ENCODE measurements at regions not wholly inside any gene's neighbourhood (a gene's known extent, or its start where the extent isn't known, plus 50 kb on each side); places are given as distances from the start of the nearest gene placed in this dataset.
"Not testable (repeated sequence)": the region's sequence is repeated elsewhere in the genome, so short reads cannot be mapped to it uniquely, and the experiment has no call there.

- no peak overlapping the region for H3K4me3 ChIP-seq (ENCODE audit: low read length in 2 of 2)
- H3K4me1 Mint-ChIP-seq = peaks cover 42 to 89% (median 65%) of the 10 kb centered on the region in 4 donors
- H3K36me3 ChIP-seq (ENCODE audit: insufficient read depth, low read length) = no peaks in the 10 kb centered on the region
- DNase-seq = no peak
- intact Hi-C loops (cut with micrococcal nuclease) = loop anchor here (10.0 kb wide), 1 partner anchor 735 kb away; the partner anchor contains the start of genes KATNAL2 and PIAS2
- peak overlapping the region in 3 of 8 donors; percentile 41 to 71 (median 42) for H3K4me3 Mint-ChIP-seq
- no peaks in the 10 kb centered on the region for H3K9me3 ChIP-seq (ENCODE audit: control insufficient read depth in 1 of 2, low read length in 2 of 2)
- H3K27ac Mint-ChIP-seq = peak overlapping the region in 2 of 7 donors; percentile 61 to 79
- H3K9me3 Mint-ChIP-seq = peaks cover 0 to 3% (median 0%) of the 10 kb centered on the region in 8 donors
- H3K4me1 ChIP-seq (ENCODE audit: insufficient read depth, low read length) = peaks cover 91% of the 10 kb centered on the region
- H3K27me3 ChIP-seq (ENCODE audit: insufficient read depth, low read length) = no peaks in the 10 kb centered on the region
- POLR2A ChIA-PET (ENCODE audit: partially characterized antibody) = no interaction called here
- H3K27me3 Mint-ChIP-seq = no peaks in the 10 kb centered on the region
- CTCF ChIA-PET (ENCODE audit: partially characterized antibody) = no interaction called here
- peaks cover 3 to 18% of the 10 kb centered on the region in 2 donors for H3K36me3 Mint-ChIP-seq
- H3K27ac ChIP-seq (ENCODE audit: low read depth, low read length) = no peak overlapping the region
Observed at GRCh38 chr18:46179306-46179705, 75.1 kb downstream of the HAUS1 start.

DNA sequence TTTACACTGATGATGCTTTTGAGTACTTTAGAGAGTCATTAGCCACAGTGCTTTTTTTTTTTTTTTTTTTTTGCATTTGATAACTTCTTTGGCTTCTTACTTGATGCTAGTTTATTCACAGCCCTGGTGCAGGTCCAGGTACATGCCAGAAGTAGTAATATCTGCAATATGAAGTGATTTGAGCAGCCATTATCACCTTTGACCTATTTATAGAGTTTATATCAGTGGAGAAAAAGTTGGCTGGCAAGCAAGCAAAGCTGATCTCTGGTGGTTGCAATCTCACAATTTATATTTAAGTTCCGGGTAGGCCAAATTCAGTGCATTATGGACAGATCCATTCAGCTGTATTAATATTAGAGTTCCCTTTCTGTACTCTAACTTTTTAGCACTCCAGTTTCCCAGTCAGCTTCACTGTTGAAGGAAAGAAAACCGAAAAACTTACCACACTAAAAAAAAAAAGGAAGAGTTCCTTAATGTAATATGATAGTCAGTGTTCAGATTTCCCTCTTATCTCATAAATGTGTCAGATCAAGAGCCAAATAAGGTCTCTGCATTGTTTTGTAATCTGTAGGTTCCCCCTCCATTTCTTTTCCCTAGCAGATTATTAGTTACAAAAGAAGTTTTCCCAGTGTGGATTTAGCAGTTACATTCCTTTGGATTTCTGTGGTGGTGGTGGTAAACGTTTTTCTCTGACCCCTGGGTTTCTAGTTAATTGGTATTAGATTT, 78.6 kb downstream of the HAUS1 start:
- peaks cover 4 to 15% of the 10 kb centered on the region in 2 donors for H3K36me3 Mint-ChIP-seq
- peaks cover 0 to 3% (median 0%) of the 10 kb centered on the region in 8 donors for H3K9me3 Mint-ChIP-seq
- ChIA-PET CTCF (ENCODE audit: partially characterized antibody) (interaction anchor here (0.7 to 4.8 kb wide), 10 partner anchors 9 to 502 kb away, joined by 3 to 44 read pairs (median 4); a partner anchor contains a TSS), POLR2A (ENCODE audit: partially characterized antibody) (interaction anchor here (0.6 to 1.6 kb wide), 3 partner anchors 9 to 246 kb away, joined by 3 to 4 read pairs (median 4); a partner anchor contains a TSS)
- no peaks in the 10 kb centered on the region for H3K27me3 Mint-ChIP-seq
- peaks cover 42 to 77% (median 60%) of the 10 kb centered on the region in 4 donors for H3K4me1 Mint-ChIP-seq
- H3K27ac Mint-ChIP-seq = peak overlapping the region; percentile 23 to 73 (median 55)
- Histone ChIP-seq H3K9me3 (ENCODE audit: control insufficient read depth in 1 of 2, low read length in 2 of 2) (no peaks in the 10 kb centered on the region), H3K4me3 (ENCODE audit: low read length in 2 of 2) (no peak overlapping the region), H3K36me3 (ENCODE audit: insufficient read depth, low read length) (no peaks in the 10 kb centered on the region), H3K4me1 (ENCODE audit: insufficient read depth, low read length) (peaks cover 78% of the 10 kb centered on the region), H3K27ac (ENCODE audit: low read depth, low read length) (no peak overlapping the region), H3K27me3 (ENCODE audit: insufficient read depth, low read length) (no peaks in the 10 kb centered on the region)
- intact Hi-C loops (cut with micrococcal nuclease) = no loop called here
- H3K4me3 Mint-ChIP-seq = peak overlapping the region in 6 of 8 donors; percentile 13 to 53 (median 49)
- DNase-seq = no peak

DNA sequence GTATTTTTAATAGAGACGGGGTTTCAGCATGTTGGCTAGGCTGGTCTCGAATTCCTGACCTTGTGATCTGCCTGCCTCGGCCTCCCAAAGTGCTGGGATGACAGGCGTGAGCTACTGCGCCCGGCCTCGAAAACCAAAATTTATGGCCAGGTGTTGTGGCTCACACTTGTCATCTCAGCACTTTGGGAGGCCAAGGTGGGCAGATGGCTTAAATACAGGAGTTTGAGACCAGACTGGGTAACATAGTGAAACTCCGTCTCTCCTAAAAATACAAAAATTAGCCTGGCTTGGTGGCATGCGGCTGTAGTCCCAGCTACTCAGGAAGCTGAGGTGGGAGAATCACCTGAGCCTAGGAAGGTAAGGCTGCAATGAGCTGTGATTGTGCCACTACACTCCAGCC, 80.1 kb downstream of the HAUS1 start:
- Mint-ChIP-seq H3K36me3 (peaks cover 4 to 14% of the 10 kb centered on the region in 2 donors), H3K27ac (peak overlapping the region in 5 of 7 donors; percentile 22 to 69 (median 49)), H3K4me1 (peaks cover 38 to 69% (median 54%) of the 10 kb centered on the region in 4 donors), H3K4me3 (peak overlapping the region in 4 of 8 donors; percentile 32 to 71 (median 59))
- H3K27me3 Mint-ChIP-seq; H3K9me3 ChIP-seq (ENCODE audit: control insufficient read depth in 1 of 2, low read length in 2 of 2); H3K27ac ChIP-seq (ENCODE audit: low read depth, low read length); intact Hi-C loops (cut with micrococcal nuclease); H3K4me3 ChIP-seq (ENCODE audit: low read length in 2 of 2); DNase-seq; H3K27me3 ChIP-seq (ENCODE audit: insufficient read depth, low read length); H3K36me3 ChIP-seq (ENCODE audit: insufficient read depth, low read length); H3K9me3 Mint-ChIP-seq: not testable (repeated sequence)
- ChIA-PET CTCF (ENCODE audit: partially characterized antibody) (interaction anchor here (0.7 to 4.8 kb wide), 5 partner anchors 11 to 500 kb away, joined by 3 to 44 read pairs (median 3); a partner anchor contains a TSS), POLR2A (ENCODE audit: partially characterized antibody) (interaction anchor here (1.9 kb wide), 1 partner anchor 13 kb away, joined by 5 read pairs; no protein-coding TSS in a partner anchor)
- peaks cover 64% of the 10 kb centered on the region for H3K4me1 ChIP-seq (ENCODE audit: insufficient read depth, low read length)

GRCh38 chr18:46184727-46185126, 80.5 kb downstream of the HAUS1 start:
- peaks cover 4 to 14% of the 10 kb centered on the region in 2 donors for H3K36me3 Mint-ChIP-seq
- no peaks in the 10 kb centered on the region for H3K9me3 ChIP-seq (ENCODE audit: control insufficient read depth in 1 of 2, low read length in 2 of 2)
- no peaks in the 10 kb centered on the region for H3K27me3 ChIP-seq (ENCODE audit: insufficient read depth, low read length)
- ChIA-PET POLR2A (ENCODE audit: partially characterized antibody) (interaction anchor here (1.9 kb wide), 1 partner anchor 13 kb away, joined by 5 read pairs; no protein-coding TSS in a partner anchor), CTCF (ENCODE audit: partially characterized antibody) (interaction anchor here (0.7 to 4.8 kb wide), 3 partner anchors 11 to 37 kb away, joined by 3 to 44 read pairs (median 3); a partner anchor contains a TSS)
- H3K4me1 Mint-ChIP-seq = peaks cover 37 to 69% (median 53%) of the 10 kb centered on the region in 4 donors
- peaks cover 64% of the 10 kb centered on the region for H3K4me1 ChIP-seq (ENCODE audit: insufficient read depth, low read length)
- peak overlapping the region; percentile 20 to 79 (median 49) for H3K27ac Mint-ChIP-seq
- H3K4me3 ChIP-seq (ENCODE audit: low read length in 2 of 2) = no peak overlapping the region
- intact Hi-C loops (cut with micrococcal nuclease) = no loop called here
- peak overlapping the region in 5 of 8 donors; percentile 16 to 71 (median 48) for H3K4me3 Mint-ChIP-seq
- DNase-seq = no peak
- no peaks in the 10 kb centered on the region for H3K27me3 Mint-ChIP-seq
- H3K36me3 ChIP-seq (ENCODE audit: insufficient read depth, low read length) = no peaks in the 10 kb centered on the region
- H3K27ac ChIP-seq (ENCODE audit: low read depth, low read length) = no peak overlapping the region
- peaks cover 0 to 2% (median 0%) of the 10 kb centered on the region in 8 donors for H3K9me3 Mint-ChIP-seq

DNA sequence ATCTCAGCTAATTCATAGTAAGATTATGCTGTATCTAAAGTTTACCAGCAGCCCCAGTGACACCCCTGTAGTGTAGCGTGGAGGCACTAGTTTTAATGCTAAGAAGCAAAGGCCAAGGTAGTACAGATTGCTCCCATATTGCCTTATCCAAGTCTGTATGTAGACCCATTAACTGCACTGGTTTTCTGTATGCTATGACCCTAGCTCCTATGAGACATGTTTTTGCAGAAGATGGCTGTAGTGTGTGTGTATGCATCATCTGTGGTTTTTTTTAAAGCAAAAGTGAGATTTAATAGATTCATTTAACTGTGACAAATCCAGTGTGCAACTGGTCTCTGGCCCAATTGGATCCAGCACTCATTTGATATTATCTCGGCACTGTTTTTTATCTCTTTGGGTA, 86.5 kb downstream of the HAUS1 start:
- H3K27me3 Mint-ChIP-seq = no peaks in the 10 kb centered on the region
- Histone ChIP-seq H3K9me3 (ENCODE audit: control insufficient read depth in 1 of 2, low read length in 2 of 2) (no peaks in the 10 kb centered on the region), H3K4me1 (ENCODE audit: insufficient read depth, low read length) (peaks cover 33% of the 10 kb centered on the region), H3K27ac (ENCODE audit: low read depth, low read length) (no peak overlapping the region), H3K27me3 (ENCODE audit: insufficient read depth, low read length) (no peaks in the 10 kb centered on the region), H3K36me3 (ENCODE audit: insufficient read depth, low read length) (no peaks in the 10 kb centered on the region), H3K4me3 (ENCODE audit: low read length in 2 of 2) (no peak overlapping the region)
- intact Hi-C loops (cut with micrococcal nuclease) = no loop called here
- H3K4me1 Mint-ChIP-seq = peaks cover 19 to 37% (median 28%) of the 10 kb centered on the region in 4 donors
- H3K36me3 Mint-ChIP-seq = peaks cover 4 to 19% of the 10 kb centered on the region in 2 donors
- peaks cover 0 to 2% (median 0%) of the 10 kb centered on the region in 8 donors for H3K9me3 Mint-ChIP-seq
- POLR2A ChIA-PET (ENCODE audit: partially characterized antibody) = interaction anchor here (1.5 kb wide), 1 partner anchor 17 kb away, joined by 3 read pairs; a partner anchor contains a TSS
- CTCF ChIA-PET (ENCODE audit: partially characterized antibody) = interaction anchor here (1.4 kb wide), 1 partner anchor 17 kb away, joined by 10 read pairs; a partner anchor contains a TSS
- peak overlapping the region in 3 of 7 donors; percentile 20 to 66 (median 31) for H3K27ac Mint-ChIP-seq
- no peak for DNase-seq
- H3K4me3 Mint-ChIP-seq = peak overlapping the region in 2 of 8 donors; percentile 1 to 10

- peaks cover 14 to 25% of the 10 kb centered on the region in 2 donors for H3K36me3 Mint-ChIP-seq
- peak overlapping the region in 3 of 7 donors; percentile 11 to 64 (median 60) for H3K27ac Mint-ChIP-seq
- no peak overlapping the region for H3K4me3 ChIP-seq (ENCODE audit: low read length in 2 of 2)
- no peaks in the 10 kb centered on the region for H3K36me3 ChIP-seq (ENCODE audit: insufficient read depth, low read length)
- DNase-seq = no peak
- H3K27me3 ChIP-seq (ENCODE audit: insufficient read depth, low read length) = no peaks in the 10 kb centered on the region
- H3K27me3 Mint-ChIP-seq = no peaks in the 10 kb centered on the region
- intact Hi-C loops (cut with micrococcal nuclease) = no loop called here
- POLR2A ChIA-PET (ENCODE audit: partially characterized antibody) = interaction anchor here (0.6 to 1.4 kb wide), 2 partner anchors 12 to 48 kb away, joined by 3 to 5 read pairs; no protein-coding TSS in a partner anchor
- CTCF ChIA-PET (ENCODE audit: partially characterized antibody) = interaction anchor here (1.0 to 5.6 kb wide), 2 partner anchors 23 to 114 kb away, joined by 3 to 22 read pairs; a partner anchor contains a TSS
- H3K27ac ChIP-seq (ENCODE audit: low read depth, low read length) = no peak overlapping the region
- no peaks in the 10 kb centered on the region for H3K9me3 Mint-ChIP-seq
- H3K4me1 ChIP-seq (ENCODE audit: insufficient read depth, low read length) = peaks cover 48% of the 10 kb centered on the region
- peaks cover 38 to 60% (median 48%) of the 10 kb centered on the region in 4 donors for H3K4me1 Mint-ChIP-seq
- no peaks in the 10 kb centered on the region for H3K9me3 ChIP-seq (ENCODE audit: control insufficient read depth in 1 of 2, low read length in 2 of 2)
- peak overlapping the region in 1 of 8 donors; percentile 37 for H3K4me3 Mint-ChIP-seq
Observed at GRCh38 chr18:46196627-46197243, 92.5 kb downstream of the HAUS1 start.
